GM12878 (cell line): ENCODE measurements at regions not wholly inside any gene's neighbourhood (a gene's known extent, or its start where the extent isn't known, plus 50 kb on each side); places are given as distances from the start of the nearest gene placed in this dataset.

ENCODE experiments used
- ATAC-seq: fragments of 200-7000 bp; cut with Tn5 transposase; 3 replicates; pipeline ENCODE4 v1.9.1; 2020; ENCODE audit warnings: mild to moderate bottlenecking, moderate library complexity
- BruUV-seq: library from RNA; stranded (reverse); fragments of 400-500 nt; replicated peaks from 2 replicates; lab custom pipeline; 2021; lab: Mats Ljungman, UMichigan
- CTCF ChIA-PET: fragments of 300-600 bp; sonication (Branson Sonifier 250); formaldehyde crosslinking; extraction: SDS; loops from one replicate; lab custom pipeline; 2021; ENCODE audit warnings: inconsistent platforms; lab: Yijun Ruan, JAX
- POLR2A ChIA-PET: fragments of 350-600 bp; formaldehyde crosslinking; extraction: SDS; loops from one replicate; lab custom pipeline; 2021; ENCODE audit warnings: inconsistent platforms; lab: Charles Lee
- RAD21 ChIA-PET: fragments of 300-600 bp; sonication (Branson Sonifier 250); formaldehyde crosslinking; loops from one replicate; lab custom pipeline; 2023; ENCODE audit warnings: antibody characterized with exemption; ENCODE audit not compliant: unreplicated experiment; lab: Charles Lee
- SMC1A ChIA-PET: fragments of 300-600 bp; sonication (Branson Sonifier 250); formaldehyde crosslinking; loops from one replicate; lab custom pipeline; 2023; ENCODE audit not compliant: unreplicated experiment, uncharacterized antibody; lab: Charles Lee
- DNase-seq: peaks from one replicate; pipeline ENCODE4 v3.0.0-alpha.2; 2011; ENCODE audit warnings: low read depth, low spot score
- FAIRE-seq: peaks from 3 replicates; lab custom pipeline; 2011; peaks lifted over from hg19 to GRCh38; lab: Jason Lieb, UNC
- H2AFZ ChIP-seq: 2 replicates; pipeline ENCODE4 v1.6.0; 2011; ENCODE audit warnings: low read depth, low read length, control low read depth; ENCODE audit not compliant: control insufficient read depth
- H3K27ac ChIP-seq: 2 replicates; pipeline ENCODE4 v1.5.1; 2011; ENCODE audit warnings: control low read depth; ENCODE audit not compliant: control insufficient read depth, insufficient read depth
- H3K27me3 ChIP-seq, 2 experiments: replicated peaks in 1 of 2; 2 replicates each; pipeline versions ENCODE4 v1.6.0 to v1.6.1; 2011; ENCODE audit warnings: low read length in 1 of 2; ENCODE audit not compliant: control insufficient read depth in 2 of 2, insufficient read depth in 2 of 2
- H3K36me3 ChIP-seq, 2 experiments: 2 replicates each; pipeline ENCODE4 v1.5.1; 2011; ENCODE audit warnings: low read length in 1 of 2; ENCODE audit not compliant: control insufficient read depth in 2 of 2, insufficient read depth in 2 of 2
- H3K4me1 ChIP-seq: 2 replicates; pipeline ENCODE4 v1.6.1; 2011; ENCODE audit warnings: mild to moderate bottlenecking, low read length, moderate library complexity, mixed read lengths; ENCODE audit not compliant: control insufficient read depth, insufficient read depth
- H3K4me2 ChIP-seq: 2 replicates; pipeline ENCODE4 v1.6.0; 2011; ENCODE audit warnings: control low read depth; ENCODE audit not compliant: control insufficient read depth, insufficient read depth
- H3K4me3 ChIP-seq: fragments of 200-600 bp; sonication (generic); 2 replicates; pipeline ENCODE4 v1.5.1; 2016
- H3K79me2 ChIP-seq: 2 replicates; pipeline ENCODE4 v1.6.0; 2011; ENCODE audit warnings: low read length; ENCODE audit not compliant: control insufficient read depth, insufficient read depth
- H3K9ac ChIP-seq: 2 replicates; pipeline ENCODE4 v1.8.0; 2011; ENCODE audit warnings: low read length, control low read depth, mixed read lengths; ENCODE audit not compliant: control insufficient read depth, insufficient read depth
- H3K9me3 ChIP-seq: replicated peaks from 3 replicates; pipeline ENCODE4 v1.5.1; 2011; ENCODE audit warnings: mild to moderate bottlenecking, low read length; ENCODE audit not compliant: control insufficient read depth, insufficient read depth
- H4K20me1 ChIP-seq: 2 replicates; pipeline ENCODE4 v1.6.0; 2011; ENCODE audit not compliant: control insufficient read depth, insufficient read depth
- ETV6 ChIP-seq, 2 experiments: fragments of 450-650 bp in 1 of 2; IDR thresholded peaks in 1 of 2; conservative IDR thresholded peaks in 1 of 2; 2 replicates each; pipeline ENCODE4 v1.6.1; 2014; ENCODE audit warnings: antibody characterized with exemption in 1 of 2, borderline replicate concordance in 1 of 2, low read depth in 1 of 2, mild to moderate bottlenecking in 1 of 2, moderate library complexity in 1 of 2
- KDM1A ChIP-seq: fragments of 200-600 bp; sonication (generic); IDR thresholded peaks from 2 replicates; pipeline ENCODE4 v1.6.1; 2016; ENCODE audit warnings: borderline replicate concordance
- NFYB ChIP-seq: IDR thresholded peaks from 2 replicates; pipeline ENCODE4 v1.6.1; 2011; ENCODE audit warnings: low read depth, mild to moderate bottlenecking, low read length, improper control_type of control experiment, moderate library complexity; ENCODE audit not compliant: insufficient read depth
- PAX8 ChIP-seq: fragments of 450-650 bp; IDR thresholded peaks from 2 replicates; pipeline ENCODE4 v1.6.1; 2017; ENCODE audit warnings: mild to moderate bottlenecking, moderate library complexity
- ZBTB4 ChIP-seq: fragments of 450-650 bp; formaldehyde crosslinking; IDR thresholded peaks from 2 replicates; pipeline ENCODE4 v1.4.0; 2022; ENCODE audit warnings: mild to moderate bottlenecking, moderate library complexity
- WGBS: methylation state at CpG from one replicate; pipeline ENCODE4 v1.1.6; 2016; ENCODE audit warnings: low lambda C conversion rate; ENCODE audit not compliant: insufficient replicate concordance, insufficient coverage; ENCODE audit errors: missing lambda C conversion rate; 5-methylcytosine and 5-hydroxymethylcytosine counted together
- in situ Hi-C: fragments of 300-500 bp; cut with MboI; formaldehyde crosslinking; loops from 9 replicates; pipeline ENCODE4 v1.14.3; 2018; ENCODE audit warnings: mixed read lengths
- intact Hi-C: fragments of 100-400 bp; cut with micrococcal nuclease; formaldehyde crosslinking; loops from one replicate; pipeline ENCODE4 v1.14.2; 2022; ENCODE audit not compliant: unreplicated experiment

GRCh38 chr14:23801766-23802165 is 151.8 kb upstream of the DHRS4 start (continued):
- no peak for TF ChIP-seq ETV6 (conservative IDR thresholded peaks at IDR 0.05 in 1 of 2, IDR thresholded peaks at IDR 0.05 in 1 of 2; ENCODE audit: borderline replicate concordance in 1 of 2, low read depth in 1 of 2)
- TF ChIP-seq ZBTB4 (CRISPR knock-in tag): no peak
- no peak for TF ChIP-seq PAX8

GRCh38 chr14:23804817-23805216 is 148.8 kb upstream of the DHRS4 start:
- H3K4me1 ChIP-seq: no peaks in the 10 kb centered on the region
- no peaks in the 10 kb centered on the region for H3K9me3 ChIP-seq
- H3K9ac ChIP-seq: no peak overlapping the region
- DNase-seq: no peak
- 0% methylated on average over 3 of the region's 3 CpGs for WGBS
- no peak for FAIRE-seq
- intact Hi-C loops: no loop called here
- no peaks in the 10 kb centered on the region for H3K36me3 ChIP-seq
- ChIA-PET CTCF (no interaction called here), RAD21 (no interaction called here), SMC1A (no interaction called here), POLR2A (no interaction called here)
- no peak for ATAC-seq
- no peak for TF ChIP-seq KDM1A
- no peak for TF ChIP-seq NFYB
- no peak overlapping the region for H2AFZ ChIP-seq
- no peaks in the 10 kb centered on the region for H3K27me3 ChIP-seq
- in situ Hi-C loops: no loop called here
- no TSS peak for BruUV-seq
- H3K4me2 ChIP-seq: no peak overlapping the region
- H3K79me2 ChIP-seq: no peaks in the 10 kb centered on the region
- no peak overlapping the region for H3K27ac ChIP-seq
- H3K4me3 ChIP-seq: no peak overlapping the region
- no peaks in the 10 kb centered on the region for H4K20me1 ChIP-seq
